GM06990 (cell line): ENCODE measurements at regions not wholly inside any gene's neighbourhood (a gene's known extent, or its start where the extent isn't known, plus 50 kb on each side); places are given as distances from the start of the nearest gene placed in this dataset.

ENCODE experiments used
- DNase-seq: peaks from one replicate; pipeline ENCODE4 v3.0.0-alpha.2; 2011; ENCODE audit not compliant: insufficient read length; ENCODE audit errors: extremely low read depth
- H3K27me3 ChIP-seq: replicated peaks from 2 replicates; pipeline ENCODE4 v1.6.0; 2011; ENCODE audit warnings: low read length; ENCODE audit not compliant: control insufficient read depth, insufficient read depth
- H3K36me3 ChIP-seq: 2 replicates; pipeline ENCODE4 v1.5.1; 2011; ENCODE audit warnings: low read length; ENCODE audit not compliant: control insufficient read depth, insufficient read depth
- H3K4me3 ChIP-seq: replicated peaks from 2 replicates; pipeline ENCODE4 v1.5.1; 2011; ENCODE audit warnings: low read depth, mild to moderate bottlenecking, control low read depth, low read length
- CTCF ChIP-seq: IDR thresholded peaks from 2 replicates; pipeline ENCODE4 v1.5.1; 2011; ENCODE audit warnings: low read length, control low read depth, mild to moderate bottlenecking, inconsistent platforms; ENCODE audit not compliant: insufficient read depth, poor library complexity, severe bottlenecking

GRCh38 chr2:19109518-19109917 lies 248.9 kb downstream of the OSR1 start:
- no peaks in the 10 kb centered on the region for H3K36me3 ChIP-seq
- H3K4me3 ChIP-seq = no peak overlapping the region
- DNase-seq = no peak
- H3K27me3 ChIP-seq = no peaks in the 10 kb centered on the region
- TF ChIP-seq CTCF = no peak

GRCh38 chr2:19106376-19106775 lies 252.0 kb downstream of the OSR1 start:
- no peak overlapping the region for H3K4me3 ChIP-seq
- H3K36me3 ChIP-seq = no peaks in the 10 kb centered on the region
- DNase-seq = no peak
- no peak for TF ChIP-seq CTCF
- H3K27me3 ChIP-seq = no peaks in the 10 kb centered on the region

DNA sequence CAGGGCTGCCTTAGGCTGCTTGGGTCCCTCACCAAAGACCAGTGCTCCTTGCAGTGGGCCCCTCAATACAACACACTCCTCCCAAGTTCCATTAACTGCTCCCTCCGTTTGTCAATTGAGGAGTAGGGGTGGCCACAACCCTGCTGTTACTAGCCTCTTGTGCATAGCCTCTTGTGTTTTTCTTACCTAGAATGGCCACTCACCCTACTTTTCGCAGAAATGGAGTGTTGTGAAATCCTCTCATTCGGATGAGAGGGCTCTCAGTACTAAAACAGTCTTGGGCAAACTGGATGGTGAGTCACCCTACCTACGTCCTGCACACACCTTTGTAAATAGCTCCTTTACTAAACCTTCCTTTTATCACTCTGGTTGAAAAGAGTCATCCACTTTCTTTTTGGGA lies 253.9 kb downstream of the OSR1 start:
- H3K36me3 ChIP-seq = no peaks in the 10 kb centered on the region
- DNase-seq = no peak
- no peak overlapping the region for H3K4me3 ChIP-seq
- no peaks in the 10 kb centered on the region for H3K27me3 ChIP-seq
- no peak for TF ChIP-seq CTCF

DNA sequence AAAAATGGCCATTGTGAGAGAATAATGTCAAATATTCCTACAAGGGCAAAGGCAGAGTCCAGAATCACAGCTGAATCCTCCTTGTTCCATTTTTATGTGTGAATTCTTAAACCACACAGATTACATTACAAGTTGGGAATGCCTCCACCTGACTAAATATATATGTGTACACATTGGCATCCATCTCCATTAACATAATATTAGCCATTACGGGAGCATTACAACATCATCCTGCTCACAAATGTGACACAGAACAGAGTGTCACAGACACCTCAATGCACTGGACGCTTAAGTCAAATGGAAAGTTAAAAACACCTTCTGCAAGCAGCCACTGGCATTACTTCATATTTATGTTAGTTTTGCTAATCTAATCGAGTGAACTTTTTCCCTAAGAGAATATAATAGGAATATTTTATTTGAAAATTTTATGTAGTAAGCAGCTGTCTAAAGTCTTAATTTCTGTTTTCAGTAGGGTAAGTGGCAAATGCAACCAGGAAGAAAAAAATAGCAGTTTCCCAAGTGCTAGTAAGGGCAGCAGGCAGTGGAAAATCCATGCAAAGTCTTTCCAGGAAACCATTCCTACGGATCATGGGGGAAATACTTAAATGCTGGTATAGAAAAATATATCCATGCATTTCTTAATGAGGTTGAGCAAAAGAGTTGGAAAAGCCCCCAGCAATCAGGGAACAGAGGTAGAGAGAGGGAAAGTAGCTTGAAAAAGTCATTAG lies 255.6 kb downstream of the OSR1 start:
- H3K36me3 ChIP-seq = no peaks in the 10 kb centered on the region
- no peaks in the 10 kb centered on the region for H3K27me3 ChIP-seq
- H3K4me3 ChIP-seq = no peak overlapping the region
- DNase-seq = no peak
- TF ChIP-seq CTCF = no peak

DNA sequence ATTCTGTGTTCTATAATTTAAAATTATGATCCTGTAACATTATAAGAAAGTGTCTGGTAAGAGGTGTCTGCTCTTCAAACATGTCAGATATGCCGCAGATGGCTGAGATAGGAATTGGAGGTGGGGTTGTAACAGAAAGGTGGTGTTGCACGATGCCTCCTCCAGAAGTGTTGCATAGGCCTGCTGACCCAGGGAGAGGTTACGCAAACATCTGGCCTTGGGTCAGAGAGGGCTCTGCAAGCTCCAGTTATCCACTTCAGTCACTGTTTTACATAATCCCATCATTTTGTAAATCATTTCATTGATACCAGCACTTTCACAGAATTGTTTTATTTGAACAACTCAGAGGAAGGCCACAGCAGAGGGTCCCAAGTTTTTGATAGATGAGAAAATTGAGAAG lies 256.5 kb downstream of the OSR1 start:
- no peak for TF ChIP-seq CTCF
- Histone ChIP-seq H3K36me3 (no peaks in the 10 kb centered on the region), H3K4me3 (no peak overlapping the region), H3K27me3 (no peaks in the 10 kb centered on the region)
- DNase-seq = no peak

DNA sequence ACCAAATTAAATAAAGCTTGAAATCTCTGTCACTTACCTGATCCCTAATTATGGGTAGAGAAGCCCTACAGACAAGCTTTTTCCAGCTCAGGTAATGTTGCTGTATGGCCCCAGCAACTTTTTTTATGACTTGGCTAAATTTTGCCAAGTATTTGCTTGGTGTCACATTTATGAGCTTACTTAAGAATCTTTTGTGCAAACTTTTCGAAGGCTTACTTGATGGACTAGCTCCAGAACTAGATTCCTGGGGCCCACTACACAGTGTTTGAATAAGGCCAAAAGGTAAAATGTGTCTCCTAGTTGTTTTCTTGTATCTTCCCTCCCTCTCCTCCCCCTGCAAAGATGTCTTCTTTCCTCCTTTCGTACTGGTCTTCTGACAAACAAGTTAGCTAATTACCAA lies 257.9 kb downstream of the OSR1 start:
- no peak for TF ChIP-seq CTCF

More for the DNA sequence above, 257.9 kb downstream of the OSR1 start:
- Histone ChIP-seq H3K4me3 (no peak overlapping the region), H3K36me3 (no peaks in the 10 kb centered on the region), H3K27me3 (no peaks in the 10 kb centered on the region)
- DNase-seq = no peak
